SU-DHL-6 (cell line): ENCODE measurements at regions not wholly inside any gene's neighbourhood (a gene's known extent, or its start where the extent isn't known, plus 50 kb on each side); places are given as distances from the start of the nearest gene placed in this dataset.

Experiments
- EZH2phosphoT487 ChIP-seq: fragments of 200-600 bp; sonication (generic), shearing (Covaris generic); conservative IDR thresholded peaks from 2 replicates; pipeline ENCODE4 v1.6.1; 2018; ENCODE audit warnings: mild to moderate bottlenecking, antibody characterized with exemption, low read length, moderate library complexity, mixed read lengths
- TF ChIP-seq, protein P1 (sequence below): fragments of 200-600 bp; sonication (generic); IDR thresholded peaks from one replicate; pipeline ENCODE4 v1.5.1; 2017; ENCODE audit warnings: antibody characterized with exemption, mild to moderate bottlenecking, low read length, moderate library complexity; ENCODE audit not compliant: insufficient read depth, poor library complexity, severe bottlenecking

DNA sequence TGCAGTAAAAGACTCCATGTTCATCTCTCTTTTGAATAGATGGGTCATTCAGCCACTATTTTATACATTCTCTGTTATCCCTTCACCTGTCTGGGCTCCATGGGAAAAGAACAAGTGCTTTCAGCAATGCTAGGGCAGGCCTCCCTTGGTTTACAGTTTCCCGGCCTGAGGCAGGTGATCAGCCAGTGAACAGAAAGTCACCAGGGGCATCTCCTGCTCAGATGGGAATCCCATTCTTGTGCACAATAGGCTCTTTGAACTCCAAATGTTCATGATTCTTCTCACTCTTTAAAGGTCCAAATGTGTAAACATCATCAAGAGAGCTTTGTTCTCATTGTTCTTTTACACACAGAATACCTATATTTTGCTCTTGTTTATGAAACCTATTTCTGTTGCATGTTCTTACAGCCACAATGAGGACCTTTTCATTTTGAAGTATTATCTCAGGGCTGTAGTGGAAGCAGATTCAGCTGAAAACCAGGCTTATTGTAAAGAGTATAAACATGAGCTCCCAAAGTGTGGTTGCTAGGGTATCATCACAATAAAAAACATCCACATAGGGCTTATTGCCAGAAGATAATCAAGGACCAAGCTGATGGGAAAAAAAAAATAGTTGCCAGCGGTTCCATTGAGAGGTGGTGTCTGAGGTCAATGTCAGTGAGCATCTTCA is 267.1 kb upstream of the SGK1 start:
- TF ChIP-seq, protein P1, sequence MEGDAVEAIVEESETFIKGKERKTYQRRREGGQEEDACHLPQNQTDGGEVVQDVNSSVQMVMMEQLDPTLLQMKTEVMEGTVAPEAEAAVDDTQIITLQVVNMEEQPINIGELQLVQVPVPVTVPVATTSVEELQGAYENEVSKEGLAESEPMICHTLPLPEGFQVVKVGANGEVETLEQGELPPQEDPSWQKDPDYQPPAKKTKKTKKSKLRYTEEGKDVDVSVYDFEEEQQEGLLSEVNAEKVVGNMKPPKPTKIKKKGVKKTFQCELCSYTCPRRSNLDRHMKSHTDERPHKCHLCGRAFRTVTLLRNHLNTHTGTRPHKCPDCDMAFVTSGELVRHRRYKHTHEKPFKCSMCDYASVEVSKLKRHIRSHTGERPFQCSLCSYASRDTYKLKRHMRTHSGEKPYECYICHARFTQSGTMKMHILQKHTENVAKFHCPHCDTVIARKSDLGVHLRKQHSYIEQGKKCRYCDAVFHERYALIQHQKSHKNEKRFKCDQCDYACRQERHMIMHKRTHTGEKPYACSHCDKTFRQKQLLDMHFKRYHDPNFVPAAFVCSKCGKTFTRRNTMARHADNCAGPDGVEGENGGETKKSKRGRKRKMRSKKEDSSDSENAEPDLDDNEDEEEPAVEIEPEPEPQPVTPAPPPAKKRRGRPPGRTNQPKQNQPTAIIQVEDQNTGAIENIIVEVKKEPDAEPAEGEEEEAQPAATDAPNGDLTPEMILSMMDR = no peak
- no peak for TF ChIP-seq EZH2phosphoT487
